SK-N-MC (cell line): ENCODE measurements at regions not wholly inside any gene's neighbourhood (a gene's known extent, or its start where the extent isn't known, plus 50 kb on each side); places are given as distances from the start of the nearest gene placed in this dataset.

Experiments used
- EZH2 ChIP-seq: fragments of 200-600 bp; sonication (generic); IDR thresholded peaks from one replicate; pipeline ENCODE4 v1.6.1; 2017; ENCODE audit warnings: antibody characterized with exemption
- FOXP2 ChIP-seq: optimal IDR thresholded peaks from 2 replicates; pipeline ENCODE3; 2011; ENCODE audit warnings: mild to moderate bottlenecking, moderate library complexity; ENCODE audit not compliant: insufficient read depth; ENCODE audit errors: extremely low read length, control extremely low read depth
- POLR2AphosphoS5 ChIP-seq: IDR thresholded peaks from 2 replicates; pipeline ENCODE4 v1.6.1; 2012; ENCODE audit warnings: mild to moderate bottlenecking, low read depth, low read length, borderline replicate concordance

- TF ChIP-seq POLR2AphosphoS5 (no peak), EZH2 (no peak), FOXP2 (no peak)
Observed at GRCh38 chr20:12825226-12825595, 183.6 kb upstream of the SPTLC3 start.
